IMR-90 (cell line): ENCODE measurements at regions not wholly inside any gene's neighbourhood (a gene's known extent, or its start where the extent isn't known, plus 50 kb on each side); places are given as distances from the start of the nearest gene placed in this dataset.

Experiments used
- ATAC-seq: fragments of 200-7000 bp; cut with Tn5 transposase; 2 replicates; pipeline ENCODE4 v1.9.1; 2020; ENCODE audit warnings: low read depth, mild to moderate bottlenecking, moderate library complexity
- BruUV-seq: library from RNA; stranded (reverse); fragments of 400-500 nt; replicated peaks from 2 replicates; lab custom pipeline; 2021; lab: Mats Ljungman, UMichigan
- CTCF ChIA-PET: fragments of 300-600 bp; formaldehyde crosslinking; extraction: SDS; loops from one replicate; lab custom pipeline; 2021; ENCODE audit warnings: antibody characterized with exemption; lab: Yijun Ruan, JAX
- POLR2A ChIA-PET: fragments of 300-600 bp; sonication (Branson Sonifier 250); formaldehyde crosslinking; loops from one replicate; lab custom pipeline; 2022; ENCODE audit warnings: antibody characterized with exemption; ENCODE audit not compliant: unreplicated experiment; lab: Charles Lee
- DNase-seq: peaks from one replicate; pipeline ENCODE4 v3.0.0; 2013
- H2AFZ ChIP-seq: replicated peaks from 2 replicates; pipeline ENCODE3; 2013; ENCODE audit warnings: low read length, mild to moderate bottlenecking; ENCODE audit not compliant: poor library complexity
- H2AK5ac ChIP-seq: 2 replicates; pipeline ENCODE4 v1.6.1; 2013; ENCODE audit warnings: low read depth, low read length, inconsistent platforms
- H2AK9ac ChIP-seq: replicated peaks from 2 replicates; pipeline ENCODE3; 2013; ENCODE audit warnings: mild to moderate bottlenecking, low read depth, low read length, moderate library complexity; ENCODE audit not compliant: poor library complexity
- H2BK120ac ChIP-seq: 2 replicates; pipeline ENCODE4 v1.6.1; 2013; ENCODE audit warnings: low read depth, low read length, inconsistent platforms
- H2BK15ac ChIP-seq: 3 replicates; pipeline ENCODE4 v1.6.1; 2013; ENCODE audit warnings: low read depth, low read length, inconsistent platforms
- H2BK20ac ChIP-seq: 2 replicates; pipeline ENCODE4 v1.6.1; 2013; ENCODE audit warnings: low read depth, mild to moderate bottlenecking, inconsistent platforms, low read length, moderate library complexity
- H2BK5ac ChIP-seq: 2 replicates; pipeline ENCODE4 v1.6.1; 2013; ENCODE audit warnings: mild to moderate bottlenecking, low read depth, low read length, inconsistent platforms; ENCODE audit not compliant: poor library complexity, severe bottlenecking
- H3K14ac ChIP-seq: replicated peaks from 2 replicates; pipeline ENCODE4 v1.6.1; 2013; ENCODE audit warnings: low read depth, low read length, inconsistent platforms
- H3K18ac ChIP-seq: 2 replicates; pipeline ENCODE4 v1.6.1; 2013; ENCODE audit warnings: low read depth, low read length, control low read depth
- H3K23ac ChIP-seq: 2 replicates; pipeline ENCODE4 v1.6.1; 2013; ENCODE audit warnings: low read depth, low read length, inconsistent platforms
- H3K27ac ChIP-seq: 2 replicates; pipeline ENCODE4 v1.5.1; 2013; ENCODE audit warnings: mild to moderate bottlenecking, control low read depth, low read length; ENCODE audit not compliant: insufficient read depth
- H3K27me3 ChIP-seq: 2 replicates; pipeline ENCODE4 v1.6.1; 2013; ENCODE audit warnings: low read length; ENCODE audit not compliant: control insufficient read depth, insufficient read depth
- H3K36me3 ChIP-seq: 2 replicates; pipeline ENCODE4 v1.6.1; 2013; ENCODE audit warnings: low read length, mixed read lengths; ENCODE audit not compliant: control insufficient read depth, insufficient read depth
- H3K4ac ChIP-seq: 2 replicates; pipeline ENCODE4 v1.6.1; 2013; ENCODE audit warnings: low read depth, low read length, inconsistent platforms
- H3K4me1 ChIP-seq: 2 replicates; pipeline ENCODE4 v1.6.1; 2013; ENCODE audit warnings: low read length, mixed read lengths; ENCODE audit not compliant: control insufficient read depth, insufficient read depth
- H3K4me2 ChIP-seq: 2 replicates; pipeline ENCODE4 v1.6.1; 2013; ENCODE audit warnings: low read depth, mild to moderate bottlenecking, control low read depth, low read length, moderate library complexity
- H3K4me3 ChIP-seq: 2 replicates; pipeline ENCODE4 v1.5.1; 2013; ENCODE audit warnings: low read depth, mild to moderate bottlenecking, control low read depth, low read length, moderate library complexity; ENCODE audit not compliant: insufficient read depth
- H3K56ac ChIP-seq: 2 replicates; pipeline ENCODE4 v1.6.1; 2013; ENCODE audit warnings: low read length, inconsistent platforms; ENCODE audit not compliant: insufficient read depth; ENCODE audit errors: extremely low read depth
- H3K79me1 ChIP-seq, 2 experiments: 2 replicates each; pipeline ENCODE4 v1.6.1; 2013; ENCODE audit warnings: low read length in 2 of 2, inconsistent platforms in 1 of 2, low read depth in 1 of 2
- H3K9ac ChIP-seq: 2 replicates; pipeline ENCODE4 v1.6.1; 2013; ENCODE audit warnings: low read depth, low read length, control low read depth
- H3K9me1 ChIP-seq: 2 replicates; pipeline ENCODE4 v1.6.1; 2013; ENCODE audit warnings: low read length, inconsistent platforms; ENCODE audit not compliant: insufficient read depth
- H3K9me3 ChIP-seq: 2 replicates; pipeline ENCODE4 v1.6.1; 2013; ENCODE audit warnings: low read length; ENCODE audit not compliant: control insufficient read depth, insufficient read depth
- H4K20me1 ChIP-seq: 2 replicates; pipeline ENCODE4 v1.6.1; 2013; ENCODE audit warnings: low read length, inconsistent platforms; ENCODE audit not compliant: insufficient read depth
- H4K5ac ChIP-seq: 2 replicates; pipeline ENCODE4 v1.6.1; 2013; ENCODE audit warnings: mild to moderate bottlenecking, low read depth, low read length, control low read depth
- H4K8ac ChIP-seq, 2 experiments: 2 replicates each; pipeline ENCODE4 v1.6.1; 2013; ENCODE audit warnings: low read depth in 2 of 2, low read length in 2 of 2, control low read depth in 1 of 2, inconsistent platforms in 1 of 2
- H4K91ac ChIP-seq: 2 replicates; pipeline ENCODE4 v1.6.1; 2013; ENCODE audit warnings: low read depth, low read length, inconsistent platforms; ENCODE audit not compliant: insufficient read depth
- FOS ChIP-seq: fragments of 150-350 bp; IDR thresholded peaks from 2 replicates; pipeline ENCODE4 v1.6.1; 2016; ENCODE audit warnings: low read depth, low read length
- RAD21 ChIP-seq: IDR thresholded peaks from 2 replicates; pipeline ENCODE4 v1.6.1; 2012; ENCODE audit warnings: low read length, improper control_type of control experiment
- WGBS, 2 experiments: methylation state at CpG; one replicate each; pipeline versions ENCODE4 v1.1.5 to v1.1.7; 2013; ENCODE audit warnings: missing lambda C conversion rate in 2 of 2; ENCODE audit not compliant: insufficient read length in 1 of 2; ENCODE audit errors: extremely low coverage in 2 of 2; 5-methylcytosine and 5-hydroxymethylcytosine counted together
- dilution Hi-C: fragments of 300-500 bp; cut with HindIII; formaldehyde crosslinking; loops from one replicate; pipeline ENCODE4 v1.14.3; 2018; ENCODE audit warnings: low sequenced_read_pairs; ENCODE audit not compliant: unreplicated experiment
- in situ Hi-C: fragments of 300-500 bp; cut with MboI; formaldehyde crosslinking; loops from 3 replicates; pipeline ENCODE4 v1.14.3; 2019; ENCODE audit warnings: low sequenced_read_pairs, inconsistent platforms, mixed read lengths
- intact Hi-C: fragments of 100-400 bp; cut with micrococcal nuclease; formaldehyde crosslinking; loops from 2 replicates; pipeline ENCODE4 v1.10.0; 2022

- ChIA-PET POLR2A (no interaction called here), CTCF (no interaction called here)
- Histone ChIP-seq H2AK9ac (peak overlapping the region; percentile 9), H2AK5ac (no peak overlapping the region), H3K27ac (no peak overlapping the region), H3K23ac (no peak overlapping the region), H3K9me3 (peaks cover 12% of the 10 kb centered on the region), H3K4me1 (no peaks in the 10 kb centered on the region), H3K56ac (no peak overlapping the region), H2BK5ac (no peak overlapping the region), H2BK15ac (no peak overlapping the region), H4K91ac (no peak overlapping the region), H3K4ac (no peak overlapping the region), H3K4me3 (no peak overlapping the region), H4K5ac (no peak overlapping the region), H4K20me1 (no peaks in the 10 kb centered on the region), H2BK20ac (no peak overlapping the region), H3K27me3 (0 out of 2 replicates have a peak, but pooled peaks cover 2% of the 10 kb centered on the region), H3K79me1 (no peaks in the 10 kb centered on the region), H4K8ac (no peak overlapping the region), H3K9me1 (no peaks in the 10 kb centered on the region), H3K4me2 (no peak overlapping the region), H3K14ac (no peak overlapping the region), H2BK120ac (no peak overlapping the region), H3K18ac (no peak overlapping the region), H3K9ac (no peak overlapping the region), H2AFZ (no peak overlapping the region), H3K36me3 (no peaks in the 10 kb centered on the region)
- dilution Hi-C loops: no loop called here
- BruUV-seq: no TSS peak
- WGBS, 2 experiments: 68% methylated on average over 8 of the region's 20 CpGs; no CpG with 5 or more reads in 1 of the 2 experiments
- intact Hi-C loops: no loop called here
- no peak for DNase-seq
- in situ Hi-C loops: no loop called here
- TF ChIP-seq FOS: no peak
- no peak for TF ChIP-seq RAD21
- no peak for ATAC-seq
Observed at GRCh38 chr5:179452356-179453230, 97.8 kb upstream of the RUFY1 start.
